Cardiac muscle cell (in vitro differentiated cells and primary cell): ENCODE measurements at regions not wholly inside any gene's neighbourhood (a gene's known extent, or its start where the extent isn't known, plus 50 kb on each side); places are given as distances from the start of the nearest gene placed in this dataset.

Source experiments
- DNase-seq, 2 donors: peaks; one replicate each; pipeline versions ENCODE4 v3.0.0 to v3.0.0-alpha.2; 2010 to 2017; ENCODE audit warnings: low read depth in 1 of 2, low spot score in 1 of 2
- H3K27ac ChIP-seq: fragments of 200-600 bp; sonication (generic); 2 replicates; pipeline ENCODE4 v1.5.1; 2016
- H3K27me3 ChIP-seq: fragments of 200-600 bp; sonication (generic); 2 replicates; pipeline ENCODE4 v1.6.0; 2016; ENCODE audit warnings: control low read depth
- H3K36me3 ChIP-seq: fragments of 200-600 bp; sonication (generic); 2 replicates; pipeline ENCODE4 v1.5.1; 2016; ENCODE audit warnings: control low read depth
- H3K4me1 ChIP-seq: fragments of 200-600 bp; sonication (generic); 2 replicates; pipeline ENCODE4 v1.8.1; 2017; ENCODE audit warnings: low read depth, mild to moderate bottlenecking, mixed run types
- H3K4me3 ChIP-seq: fragments of 200-600 bp; sonication (generic); 2 replicates; pipeline ENCODE4 v1.5.1; 2016; ENCODE audit warnings: mild to moderate bottlenecking
- H3K9me3 ChIP-seq: fragments of 200-600 bp; sonication (generic); 2 replicates; pipeline ENCODE4 v1.5.1; 2017; ENCODE audit warnings: low read depth, mild to moderate bottlenecking, control low read depth
- TF ChIP-seq, protein P1 (sequence below): IDR thresholded peaks from 2 replicates; pipeline ENCODE4 v1.5.1; 2012; ENCODE audit warnings: low read depth, mild to moderate bottlenecking, low read length

DNA sequence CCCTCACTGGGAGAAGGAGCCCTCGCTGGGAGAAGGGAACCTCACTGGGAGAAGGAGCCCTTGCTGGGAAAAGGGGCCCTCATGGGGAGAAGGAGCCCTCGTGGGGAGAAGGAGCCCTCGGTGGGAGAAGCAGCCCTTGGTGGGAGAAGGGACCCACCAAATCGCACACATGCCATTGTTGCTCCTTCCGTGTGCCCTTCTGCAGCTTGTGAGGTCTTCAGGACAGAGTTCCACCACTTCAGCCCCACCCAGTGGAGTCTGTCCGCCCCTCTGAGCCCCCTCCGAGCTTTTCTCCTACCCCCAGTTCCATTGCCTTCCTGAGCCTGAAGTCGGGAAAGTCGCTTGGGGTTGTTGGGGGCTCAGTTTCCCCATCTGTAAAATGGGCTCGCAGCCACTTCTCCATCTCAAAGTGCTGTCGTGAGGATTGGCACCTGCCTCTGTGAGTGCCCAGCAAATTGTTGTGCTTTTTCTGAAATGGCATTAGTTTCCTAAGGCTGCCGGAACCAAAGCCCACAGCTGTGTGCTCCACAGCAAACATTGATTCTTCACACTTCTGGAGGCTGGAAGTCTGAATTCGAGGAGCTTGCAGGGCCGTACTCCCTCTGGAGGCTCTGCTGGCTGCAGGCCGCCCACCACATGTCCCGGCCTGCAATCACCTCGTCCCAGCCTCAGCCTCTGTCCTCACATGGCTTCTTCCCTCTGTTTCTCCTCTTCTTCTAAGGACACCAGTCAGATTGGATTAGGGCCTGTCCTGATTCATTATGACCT lies 124.7 kb upstream of the PMEPA1 start:
- H3K27me3 ChIP-seq: peaks cover 4% of the 10 kb centered on the region
- H3K36me3 ChIP-seq: no peaks in the 10 kb centered on the region
- H3K9me3 ChIP-seq: no peaks in the 10 kb centered on the region
- no peak for DNase-seq
- peaks cover 7% of the 10 kb centered on the region for H3K4me1 ChIP-seq
- TF ChIP-seq, protein P1, sequence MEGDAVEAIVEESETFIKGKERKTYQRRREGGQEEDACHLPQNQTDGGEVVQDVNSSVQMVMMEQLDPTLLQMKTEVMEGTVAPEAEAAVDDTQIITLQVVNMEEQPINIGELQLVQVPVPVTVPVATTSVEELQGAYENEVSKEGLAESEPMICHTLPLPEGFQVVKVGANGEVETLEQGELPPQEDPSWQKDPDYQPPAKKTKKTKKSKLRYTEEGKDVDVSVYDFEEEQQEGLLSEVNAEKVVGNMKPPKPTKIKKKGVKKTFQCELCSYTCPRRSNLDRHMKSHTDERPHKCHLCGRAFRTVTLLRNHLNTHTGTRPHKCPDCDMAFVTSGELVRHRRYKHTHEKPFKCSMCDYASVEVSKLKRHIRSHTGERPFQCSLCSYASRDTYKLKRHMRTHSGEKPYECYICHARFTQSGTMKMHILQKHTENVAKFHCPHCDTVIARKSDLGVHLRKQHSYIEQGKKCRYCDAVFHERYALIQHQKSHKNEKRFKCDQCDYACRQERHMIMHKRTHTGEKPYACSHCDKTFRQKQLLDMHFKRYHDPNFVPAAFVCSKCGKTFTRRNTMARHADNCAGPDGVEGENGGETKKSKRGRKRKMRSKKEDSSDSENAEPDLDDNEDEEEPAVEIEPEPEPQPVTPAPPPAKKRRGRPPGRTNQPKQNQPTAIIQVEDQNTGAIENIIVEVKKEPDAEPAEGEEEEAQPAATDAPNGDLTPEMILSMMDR: no peak
- no peak overlapping the region for H3K4me3 ChIP-seq
- no peak overlapping the region for H3K27ac ChIP-seq

DNA sequence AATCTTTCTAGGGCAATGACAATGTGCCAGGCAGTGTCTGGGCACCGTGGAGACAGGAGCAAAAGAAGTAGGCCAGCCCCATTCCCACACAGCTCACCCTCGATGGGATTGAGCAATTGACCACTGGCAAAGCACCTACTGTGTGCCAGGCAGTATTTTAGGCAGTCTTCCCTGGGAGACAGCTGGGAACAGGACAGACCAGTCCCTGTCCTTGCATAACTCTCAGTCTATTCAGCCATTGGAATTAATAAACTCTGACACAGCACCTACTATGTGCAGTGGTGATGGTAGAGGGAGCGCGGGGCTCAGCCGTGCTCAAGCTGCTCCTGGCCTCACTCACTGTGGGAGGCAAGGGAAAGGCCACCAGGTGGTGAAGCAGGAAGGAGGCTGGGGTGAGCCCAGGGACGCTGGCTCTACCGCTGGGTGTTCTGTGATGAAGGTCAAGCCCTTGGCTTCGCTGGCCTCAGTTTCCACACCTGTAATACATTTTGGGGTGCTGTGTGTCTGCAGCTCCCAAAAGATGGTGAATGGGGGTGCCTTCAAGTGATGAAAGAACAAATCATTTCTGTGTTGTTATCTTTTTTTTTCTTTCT lies 122.3 kb upstream of the PMEPA1 start:
- Histone ChIP-seq H3K27ac (no peak overlapping the region), H3K4me1 (peaks cover 7% of the 10 kb centered on the region), H3K9me3 (no peaks in the 10 kb centered on the region), H3K36me3 (no peaks in the 10 kb centered on the region), H3K27me3 (peaks cover 4% of the 10 kb centered on the region), H3K4me3 (no peak overlapping the region)
- no peak for DNase-seq
- TF ChIP-seq, protein P1: no peak

DNA sequence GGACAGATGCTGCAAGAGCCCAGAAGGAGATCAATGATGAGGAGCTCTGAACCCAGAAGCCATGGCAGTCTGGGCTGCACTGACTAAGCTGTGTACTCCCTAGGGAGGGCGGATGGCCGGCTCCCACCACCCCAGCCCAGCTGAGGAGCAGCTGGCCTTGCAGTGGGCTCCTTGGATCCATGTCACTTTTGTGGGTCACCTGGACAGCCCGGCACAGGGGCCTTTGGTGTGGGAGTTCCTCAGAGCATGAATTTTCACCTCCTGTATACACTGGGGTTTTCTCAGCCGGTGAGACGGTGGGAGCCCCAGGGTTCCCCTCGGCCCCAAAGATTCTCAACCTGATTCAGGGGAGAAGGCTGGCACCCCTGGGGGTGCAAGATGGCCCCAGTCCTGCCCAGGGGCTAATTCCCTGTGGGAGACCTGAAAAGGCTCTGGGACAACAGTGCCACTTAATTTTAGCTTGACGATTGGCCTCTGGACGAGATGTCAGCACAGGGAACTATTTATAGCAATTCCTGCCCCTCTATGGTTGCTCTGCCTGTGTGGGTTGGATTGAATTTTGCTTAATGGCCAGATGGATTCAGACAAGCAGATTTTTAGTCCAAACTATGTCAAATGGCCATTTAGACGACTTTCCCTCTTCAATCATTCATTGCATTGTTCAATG lies 121.6 kb upstream of the PMEPA1 start:
- Histone ChIP-seq H3K4me1 (peaks cover 7% of the 10 kb centered on the region), H3K27ac (no peak overlapping the region), H3K36me3 (no peaks in the 10 kb centered on the region), H3K27me3 (peaks cover 4% of the 10 kb centered on the region), H3K4me3 (no peak overlapping the region), H3K9me3 (no peaks in the 10 kb centered on the region)
- TF ChIP-seq, protein P1: no peak
- DNase-seq: peak in 1 of 2 donors; percentile 61

DNA sequence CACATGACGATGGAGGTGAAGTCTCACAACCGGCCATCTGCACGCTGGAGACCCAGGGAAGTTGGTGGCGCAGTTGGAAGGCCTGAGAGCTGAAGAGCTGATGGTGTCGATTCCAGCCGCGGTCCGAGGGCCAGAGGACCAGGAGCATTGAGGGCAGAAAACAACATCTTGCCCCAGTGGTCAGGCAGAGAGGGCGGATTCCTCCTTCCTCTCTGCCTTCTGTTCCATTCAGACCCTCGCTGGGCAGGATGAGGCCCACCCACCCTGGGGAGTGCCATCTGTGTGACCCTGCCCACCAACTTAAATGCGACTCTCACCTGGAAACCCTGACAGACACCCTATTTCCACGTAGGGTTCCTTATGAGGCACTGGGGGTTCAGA lies 120.7 kb upstream of the PMEPA1 start:
- no peak overlapping the region for H3K27ac ChIP-seq
- peaks cover 4% of the 10 kb centered on the region for H3K27me3 ChIP-seq
- H3K36me3 ChIP-seq: no peaks in the 10 kb centered on the region
- H3K4me1 ChIP-seq: peaks cover 7% of the 10 kb centered on the region
- DNase-seq: no peak
- no peak overlapping the region for H3K4me3 ChIP-seq
- TF ChIP-seq, protein P1: no peak
- H3K9me3 ChIP-seq: no peaks in the 10 kb centered on the region

DNA sequence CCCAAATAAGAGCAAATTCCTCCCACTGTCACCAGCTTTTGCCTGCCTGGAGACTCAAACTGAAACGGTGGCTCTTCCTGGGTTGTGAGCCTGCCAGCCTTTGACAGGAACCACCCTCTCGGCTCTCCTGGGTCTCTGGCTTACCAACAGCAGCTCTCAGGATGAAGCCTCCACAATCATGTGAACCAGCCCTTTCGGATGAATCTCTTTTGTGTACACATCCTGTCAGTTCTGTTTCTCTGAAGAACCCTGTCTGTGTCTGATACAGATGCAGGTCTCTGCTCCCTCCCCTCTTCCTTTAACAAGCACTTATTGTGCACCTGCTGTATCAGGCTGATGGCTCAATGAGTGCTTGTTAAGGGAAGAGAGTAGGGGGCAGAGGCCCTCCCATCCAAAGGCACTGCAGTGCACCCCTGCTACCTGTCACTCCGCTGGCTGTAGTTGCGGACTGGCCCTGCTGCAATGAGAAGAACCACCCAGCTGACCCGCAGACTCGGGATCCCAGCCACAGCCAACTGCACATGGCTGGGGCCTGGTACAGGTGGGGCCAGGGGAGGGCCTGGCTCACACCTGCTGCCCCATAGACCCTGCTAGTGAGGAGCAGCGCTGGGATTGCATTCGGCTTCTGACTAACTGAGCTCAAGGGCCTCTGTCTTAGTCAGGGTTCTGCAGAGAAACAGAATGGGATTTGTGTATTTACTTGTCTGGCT lies 120.1 kb upstream of the PMEPA1 start:
- Histone ChIP-seq H3K4me3 (no peak overlapping the region), H3K4me1 (peaks cover 7% of the 10 kb centered on the region), H3K27ac (no peak overlapping the region), H3K27me3 (peaks cover 4% of the 10 kb centered on the region), H3K9me3 (no peaks in the 10 kb centered on the region), H3K36me3 (no peaks in the 10 kb centered on the region)
- no peak for DNase-seq
- TF ChIP-seq, protein P1: no peak
